ENCODE measurements at regions not wholly inside any gene's neighbourhood (a gene's known extent, or its start where the extent isn't known, plus 50 kb on each side); places are given as distances from the start of the nearest gene placed in this dataset.

DNA sequence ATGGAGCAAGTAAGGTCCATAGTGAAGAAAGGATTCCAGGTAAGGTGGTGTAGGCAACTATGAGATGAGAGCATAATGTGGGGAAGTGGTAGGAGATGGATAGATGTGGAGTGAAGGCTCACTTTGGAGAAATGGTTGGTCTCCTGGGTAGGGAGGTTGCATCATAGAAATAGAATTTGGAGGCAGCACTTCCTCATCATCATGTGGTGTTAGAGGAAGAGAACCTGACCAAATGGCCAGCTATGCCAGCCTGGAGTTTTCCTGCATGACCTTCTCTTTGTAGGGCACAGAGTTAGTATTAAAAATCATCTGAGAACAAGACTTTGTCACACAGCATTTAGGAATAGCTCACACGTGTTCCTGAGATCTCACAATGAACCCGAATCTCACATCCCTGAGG is 126.7 kb upstream of the CXCL12 start:
- no peaks in the 10 kb centered on the region for H3K36me3 Mint-ChIP-seq
- no peak overlapping the region for H3K27ac Mint-ChIP-seq
- ChIA-PET POLR2A (no interaction called here), CTCF (no interaction called here)
- DNase-seq (ENCODE audit: low spot score) (no peak), ATAC-seq (no peak)
- H3K27me3 Mint-ChIP-seq (ENCODE audit: low read depth), result no peaks in the 10 kb centered on the region
- H3K4me1 Mint-ChIP-seq, result no peaks in the 10 kb centered on the region
- no peaks in the 10 kb centered on the region for H3K9me3 Mint-ChIP-seq
- H3K4me3 Mint-ChIP-seq, result no peak overlapping the region
- TF ChIP-seq, protein P1, sequence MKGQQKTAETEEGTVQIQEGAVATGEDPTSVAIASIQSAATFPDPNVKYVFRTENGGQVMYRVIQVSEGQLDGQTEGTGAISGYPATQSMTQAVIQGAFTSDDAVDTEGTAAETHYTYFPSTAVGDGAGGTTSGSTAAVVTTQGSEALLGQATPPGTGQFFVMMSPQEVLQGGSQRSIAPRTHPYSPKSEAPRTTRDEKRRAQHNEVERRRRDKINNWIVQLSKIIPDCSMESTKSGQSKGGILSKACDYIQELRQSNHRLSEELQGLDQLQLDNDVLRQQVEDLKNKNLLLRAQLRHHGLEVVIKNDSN (CRISPR knock-in tag; IDR thresholded peaks at IDR 0.05), result no peak
- no peak for TF ChIP-seq FOXP1 (CRISPR knock-in tag; IDR thresholded peaks at IDR 0.05; ENCODE audit: borderline replicate concordance)
- TF ChIP-seq NFE2L1 (CRISPR knock-in tag; IDR thresholded peaks at IDR 0.05), result no peak
- TF ChIP-seq, protein P2, sequence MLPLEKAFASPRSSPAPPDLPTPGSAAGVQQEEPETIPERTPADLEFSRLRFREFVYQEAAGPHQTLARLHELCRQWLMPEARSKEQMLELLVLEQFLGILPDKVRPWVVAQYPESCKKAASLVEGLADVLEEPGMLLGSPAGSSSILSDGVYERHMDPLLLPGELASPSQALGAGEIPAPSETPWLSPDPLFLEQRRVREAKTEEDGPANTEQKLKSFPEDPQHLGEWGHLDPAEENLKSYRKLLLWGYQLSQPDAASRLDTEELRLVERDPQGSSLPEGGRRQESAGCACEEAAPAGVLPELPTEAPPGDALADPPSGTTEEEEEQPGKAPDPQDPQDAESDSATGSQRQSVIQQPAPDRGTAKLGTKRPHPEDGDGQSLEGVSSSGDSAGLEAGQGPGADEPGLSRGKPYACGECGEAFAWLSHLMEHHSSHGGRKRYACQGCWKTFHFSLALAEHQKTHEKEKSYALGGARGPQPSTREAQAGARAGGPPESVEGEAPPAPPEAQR (CRISPR knock-in tag; IDR thresholded peaks at IDR 0.05), result no peak
- TF ChIP-seq CREB1 (CRISPR knock-in tag; IDR thresholded peaks at IDR 0.05), result no peak
- TF ChIP-seq ZNF138 (CRISPR knock-in tag; conservative IDR thresholded peaks at IDR 0.05), result no peak
- TF ChIP-seq, protein P3, sequence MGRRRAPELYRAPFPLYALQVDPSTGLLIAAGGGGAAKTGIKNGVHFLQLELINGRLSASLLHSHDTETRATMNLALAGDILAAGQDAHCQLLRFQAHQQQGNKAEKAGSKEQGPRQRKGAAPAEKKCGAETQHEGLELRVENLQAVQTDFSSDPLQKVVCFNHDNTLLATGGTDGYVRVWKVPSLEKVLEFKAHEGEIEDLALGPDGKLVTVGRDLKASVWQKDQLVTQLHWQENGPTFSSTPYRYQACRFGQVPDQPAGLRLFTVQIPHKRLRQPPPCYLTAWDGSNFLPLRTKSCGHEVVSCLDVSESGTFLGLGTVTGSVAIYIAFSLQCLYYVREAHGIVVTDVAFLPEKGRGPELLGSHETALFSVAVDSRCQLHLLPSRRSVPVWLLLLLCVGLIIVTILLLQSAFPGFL (CRISPR knock-in tag; IDR thresholded peaks at IDR 0.05; ENCODE audit: borderline replicate concordance), result no peak
- no peak for TF ChIP-seq ESRRA (CRISPR knock-in tag; IDR thresholded peaks at IDR 0.05; ENCODE audit: borderline replicate concordance)
- TF ChIP-seq, protein P4, sequence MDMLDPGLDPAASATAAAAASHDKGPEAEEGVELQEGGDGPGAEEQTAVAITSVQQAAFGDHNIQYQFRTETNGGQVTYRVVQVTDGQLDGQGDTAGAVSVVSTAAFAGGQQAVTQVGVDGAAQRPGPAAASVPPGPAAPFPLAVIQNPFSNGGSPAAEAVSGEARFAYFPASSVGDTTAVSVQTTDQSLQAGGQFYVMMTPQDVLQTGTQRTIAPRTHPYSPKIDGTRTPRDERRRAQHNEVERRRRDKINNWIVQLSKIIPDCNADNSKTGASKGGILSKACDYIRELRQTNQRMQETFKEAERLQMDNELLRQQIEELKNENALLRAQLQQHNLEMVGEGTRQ (CRISPR knock-in tag; IDR thresholded peaks at IDR 0.05), result no peak
- TF ChIP-seq SMAD4 (CRISPR knock-in tag; IDR thresholded peaks at IDR 0.05), result no peak
- no peak for TF ChIP-seq JAZF1 (CRISPR knock-in tag; IDR thresholded peaks at IDR 0.05)
- TF ChIP-seq, protein P5, sequence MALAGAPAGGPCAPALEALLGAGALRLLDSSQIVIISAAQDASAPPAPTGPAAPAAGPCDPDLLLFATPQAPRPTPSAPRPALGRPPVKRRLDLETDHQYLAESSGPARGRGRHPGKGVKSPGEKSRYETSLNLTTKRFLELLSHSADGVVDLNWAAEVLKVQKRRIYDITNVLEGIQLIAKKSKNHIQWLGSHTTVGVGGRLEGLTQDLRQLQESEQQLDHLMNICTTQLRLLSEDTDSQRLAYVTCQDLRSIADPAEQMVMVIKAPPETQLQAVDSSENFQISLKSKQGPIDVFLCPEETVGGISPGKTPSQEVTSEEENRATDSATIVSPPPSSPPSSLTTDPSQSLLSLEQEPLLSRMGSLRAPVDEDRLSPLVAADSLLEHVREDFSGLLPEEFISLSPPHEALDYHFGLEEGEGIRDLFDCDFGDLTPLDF (CRISPR knock-in tag; IDR thresholded peaks at IDR 0.05), result no peak
- TF ChIP-seq, protein P6, sequence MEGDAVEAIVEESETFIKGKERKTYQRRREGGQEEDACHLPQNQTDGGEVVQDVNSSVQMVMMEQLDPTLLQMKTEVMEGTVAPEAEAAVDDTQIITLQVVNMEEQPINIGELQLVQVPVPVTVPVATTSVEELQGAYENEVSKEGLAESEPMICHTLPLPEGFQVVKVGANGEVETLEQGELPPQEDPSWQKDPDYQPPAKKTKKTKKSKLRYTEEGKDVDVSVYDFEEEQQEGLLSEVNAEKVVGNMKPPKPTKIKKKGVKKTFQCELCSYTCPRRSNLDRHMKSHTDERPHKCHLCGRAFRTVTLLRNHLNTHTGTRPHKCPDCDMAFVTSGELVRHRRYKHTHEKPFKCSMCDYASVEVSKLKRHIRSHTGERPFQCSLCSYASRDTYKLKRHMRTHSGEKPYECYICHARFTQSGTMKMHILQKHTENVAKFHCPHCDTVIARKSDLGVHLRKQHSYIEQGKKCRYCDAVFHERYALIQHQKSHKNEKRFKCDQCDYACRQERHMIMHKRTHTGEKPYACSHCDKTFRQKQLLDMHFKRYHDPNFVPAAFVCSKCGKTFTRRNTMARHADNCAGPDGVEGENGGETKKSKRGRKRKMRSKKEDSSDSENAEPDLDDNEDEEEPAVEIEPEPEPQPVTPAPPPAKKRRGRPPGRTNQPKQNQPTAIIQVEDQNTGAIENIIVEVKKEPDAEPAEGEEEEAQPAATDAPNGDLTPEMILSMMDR (IDR thresholded peaks at IDR 0.05), result no peak
- TF ChIP-seq GRHL2 (CRISPR knock-in tag; IDR thresholded peaks at IDR 0.05; ENCODE audit: insufficient replicate concordance, severe bottlenecking), result no peak
- TF ChIP-seq ETV6 (CRISPR knock-in tag; IDR thresholded peaks at IDR 0.05), result no peak
- no peak for TF ChIP-seq SOX15 (CRISPR knock-in tag; IDR thresholded peaks at IDR 0.05)
- TF ChIP-seq ZNF423 (CRISPR knock-in tag; IDR thresholded peaks at IDR 0.05), result no peak
- TF ChIP-seq MYBL2 (CRISPR knock-in tag; IDR thresholded peaks at IDR 0.05), result no peak

DNA sequence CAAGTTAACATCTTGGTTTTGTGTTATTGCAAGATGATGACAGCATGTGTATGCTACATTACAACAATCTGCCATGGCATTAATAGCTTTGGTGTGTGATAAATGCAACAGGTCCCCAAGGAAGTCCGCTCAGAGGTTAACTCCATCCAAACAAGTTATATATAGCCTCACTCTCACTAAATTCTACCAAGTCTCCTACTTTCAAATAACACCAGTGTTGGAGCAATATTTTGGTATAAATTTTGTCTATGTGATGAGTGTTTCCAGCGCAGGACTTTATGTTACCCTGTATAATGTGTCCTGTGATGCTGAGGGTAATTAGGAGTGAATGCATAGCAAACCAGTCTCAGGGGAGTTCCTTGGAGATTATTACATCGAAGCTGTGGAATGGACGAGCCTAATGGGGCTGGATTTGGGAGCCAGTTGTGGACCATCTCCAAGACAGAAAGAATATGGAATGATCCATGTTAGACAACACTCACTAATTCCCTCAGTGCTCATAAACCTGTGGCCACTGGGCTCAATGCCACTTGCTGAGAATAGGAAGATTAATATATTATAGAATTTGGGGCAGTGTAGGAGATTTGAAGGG is 127.6 kb upstream of the CXCL12 start:
- Mint-ChIP-seq H3K4me1 (no peaks in the 10 kb centered on the region), H3K36me3 (no peaks in the 10 kb centered on the region), H3K4me3 (no peak overlapping the region), H3K27me3 (ENCODE audit: low read depth) (no peaks in the 10 kb centered on the region), H3K9me3 (no peaks in the 10 kb centered on the region), H3K27ac (no peak overlapping the region)
- no peak for ATAC-seq
- DNase-seq (ENCODE audit: low spot score), result no peak
- ChIA-PET CTCF (no interaction called here), POLR2A (no interaction called here)
- TF ChIP-seq NFE2L1 (CRISPR knock-in tag; IDR thresholded peaks at IDR 0.05), result no peak
- no peak for TF ChIP-seq SMAD3 (CRISPR knock-in tag; IDR thresholded peaks at IDR 0.05; ENCODE audit: borderline replicate concordance)
- no peak for TF ChIP-seq KAT7 (CRISPR knock-in tag; IDR thresholded peaks at IDR 0.05; ENCODE audit: borderline replicate concordance)
- TF ChIP-seq ZNF121 (CRISPR knock-in tag; IDR thresholded peaks at IDR 0.05), result no peak
- TF ChIP-seq TEAD1 (CRISPR knock-in tag; IDR thresholded peaks at IDR 0.05), result no peak
